ENCODE measurements at regions not wholly inside any gene's neighbourhood (a gene's known extent, or its start where the extent isn't known, plus 50 kb on each side); places are given as distances from the start of the nearest gene placed in this dataset.

GRCh38 chr13:40238761-40239160 lies 427.7 kb downstream of the FOXO1 start:
- H3K27me3 ChIP-seq (ENCODE audit: insufficient read depth in 3 of 3, low read length in 2 of 3) = no peaks in the 10 kb centered on the region
- ATAC-seq (no peak), DNase-seq (no peak)
- TF ChIP-seq CTCF (IDR thresholded peaks at IDR 0.05) = no peak
- H3K4me1 ChIP-seq = peaks cover 16% of the 10 kb centered on the region
- intact Hi-C loops (cut with DNase I) = loop anchor here (5.0 to 10.0 kb wide), 4 partner anchors 104 to 426 kb away; partner anchors contain the start of gene FOXO1 (in 1 of the 2)
- no peaks in the 10 kb centered on the region for H3K36me3 ChIP-seq (ENCODE audit: insufficient read depth in 1 of 2, low read depth in 1 of 2)
- WGBS, 3 donors = 95 to 100% (median 97%) methylated on average over 3 of the region's 3 CpGs
- no peak overlapping the region for H3K27ac ChIP-seq
- no peak overlapping the region for H3K4me3 ChIP-seq
- H3K9me3 ChIP-seq = no peaks in the 10 kb centered on the region

- WGBS, 3 donors = 88 to 95% (median 91%) methylated on average over 2 of the region's 2 CpGs
- Histone ChIP-seq H3K9me3 (no peaks in the 10 kb centered on the region), H3K36me3 (ENCODE audit: insufficient read depth in 1 of 2, low read depth in 1 of 2) (no peaks in the 10 kb centered on the region), H3K27ac (no peak overlapping the region), H3K27me3 (ENCODE audit: insufficient read depth in 3 of 3, low read length in 2 of 3) (no peaks in the 10 kb centered on the region), H3K4me3 (no peak overlapping the region), H3K4me1 (peaks cover 9% of the 10 kb centered on the region)
- no peak for DNase-seq
- no peak for TF ChIP-seq CTCF (IDR thresholded peaks at IDR 0.05)
- intact Hi-C loops (cut with DNase I) = no loop called here
- ATAC-seq = no peak
These were observed 426.1 kb downstream of the FOXO1 start for GRCh38 chr13:40240293-40240692.

GRCh38 chr13:40241125-40241798 lies 425.2 kb downstream of the FOXO1 start:
- 96 to 98% (median 96%) methylated on average over 3 of the region's 3 CpGs for WGBS, 3 donors
- H3K4me3 ChIP-seq = no peak overlapping the region
- DNase-seq = no peak
- no peaks in the 10 kb centered on the region for H3K27me3 ChIP-seq (ENCODE audit: insufficient read depth in 3 of 3, low read length in 2 of 3)
- ATAC-seq = no peak
- intact Hi-C loops (cut with DNase I) = no loop called here
- H3K36me3 ChIP-seq (ENCODE audit: insufficient read depth in 1 of 2, low read depth in 1 of 2) = no peaks in the 10 kb centered on the region
- no peak for TF ChIP-seq CTCF (IDR thresholded peaks at IDR 0.05)
- no peak overlapping the region for H3K27ac ChIP-seq
- peaks cover 6% of the 10 kb centered on the region for H3K4me1 ChIP-seq
- no peaks in the 10 kb centered on the region for H3K9me3 ChIP-seq

GRCh38 chr13:40243047-40243446 lies 423.4 kb downstream of the FOXO1 start:
- Histone ChIP-seq H3K27ac (no peak overlapping the region), H3K4me1 (no peaks in the 10 kb centered on the region), H3K4me3 (no peak overlapping the region), H3K9me3 (no peaks in the 10 kb centered on the region), H3K36me3 (ENCODE audit: insufficient read depth in 1 of 2, low read depth in 1 of 2) (no peaks in the 10 kb centered on the region), H3K27me3 (ENCODE audit: insufficient read depth in 3 of 3, low read length in 2 of 3) (no peaks in the 10 kb centered on the region)
- ATAC-seq (no peak), DNase-seq (no peak)
- intact Hi-C loops (cut with DNase I) = no loop called here
- no peak for TF ChIP-seq CTCF (IDR thresholded peaks at IDR 0.05)
- 98 to 99% (median 98%) methylated on average over 3 of the region's 3 CpGs for WGBS, 3 donors

- ATAC-seq = no peak
- Histone ChIP-seq H3K9me3 (no peaks in the 10 kb centered on the region), H3K4me1 (no peaks in the 10 kb centered on the region), H3K4me3 (no peak overlapping the region), H3K27ac (no peak overlapping the region), H3K27me3 (ENCODE audit: insufficient read depth in 3 of 3, low read length in 2 of 3) (no peaks in the 10 kb centered on the region), H3K36me3 (ENCODE audit: insufficient read depth in 1 of 2, low read depth in 1 of 2) (no peaks in the 10 kb centered on the region)
- WGBS, 3 donors = 33 to 82% (median 33%) methylated on average over 3 of the region's 3 CpGs
- no peak for DNase-seq
- TF ChIP-seq CTCF (IDR thresholded peaks at IDR 0.05) = no peak
- intact Hi-C loops (cut with DNase I) = no loop called here
These were observed 422.5 kb downstream of the FOXO1 start for GRCh38 chr13:40243982-40244381.
